Ovary (tissue), 7 donors: ENCODE measurements at regions not wholly inside any gene's neighbourhood (a gene's known extent, or its start where the extent isn't known, plus 50 kb on each side); places are given as distances from the start of the nearest gene placed in this dataset. TPM values are rescaled to one million over a fixed set of nuclear protein-coding genes. Genes with fewer than 3 reads are reported as not detected.

Experiments used
- DNase-seq, 5 donors: peaks; one replicate each; pipeline ENCODE4 v3.0.0-alpha.2; 2019 to 2020
- H3K27ac ChIP-seq, 2 donors: fragments of 200-600 bp; one replicate each; pipeline versions ENCODE4 v1.5.1 to v1.8.0; 2019 to 2022
- H3K27me3 ChIP-seq: fragments of 200-600 bp; one replicate; pipeline ENCODE4 v1.8.0; 2022
- H3K36me3 ChIP-seq: fragments of 200-600 bp; sonication (generic); one replicate; pipeline ENCODE4 v1.5.1; 2019
- H3K4me1 ChIP-seq: one replicate; pipeline ENCODE4 v1.8.1; 2013; ENCODE audit warnings: mild to moderate bottlenecking, moderate library complexity; ENCODE audit not compliant: insufficient read depth
- H3K4me3 ChIP-seq: fragments of 200-600 bp; sonication (generic); one replicate; pipeline ENCODE4 v1.5.1; 2017
- H3K9me3 ChIP-seq, 2 donors: fragments of 200-600 bp in 1 of 2; sonication (generic) in 1 of 2; one replicate each; pipeline versions ENCODE4 v1.5.1 to v1.8.1; 2013 to 2019; ENCODE audit warnings: mild to moderate bottlenecking in 1 of 2, moderate library complexity in 1 of 2
- EP300 ChIP-seq: sonication (generic); formaldehyde crosslinking; IDR thresholded peaks from one replicate; pipeline ENCODE4 v1.6.1; 2017; ENCODE audit warnings: antibody characterized with exemption
- POLR2A ChIP-seq: fragments of 450-650 bp; IDR thresholded peaks from one replicate; pipeline ENCODE4 v1.6.1; 2017; ENCODE audit warnings: antibody characterized with exemption, mild to moderate bottlenecking, moderate library complexity
- WGBS, 3 donors: extraction: QIAGEN DNeasy Blood & Tissue Kit in 1 of 3; methylation state at CpG; one replicate each; pipeline versions ENCODE4 v1.1.5 to v1.1.7; 2013 to 2017; 5-methylcytosine and 5-hydroxymethylcytosine counted together
- intact Hi-C, 4 donors: fragments of 100-400 bp; cut with DNase I; formaldehyde crosslinking; loops; one replicate each; pipeline versions ENCODE4 v1.11.0 to v1.15.1; 2022 to 2023
- small RNA-seq: library from RNA; depleted of rRNA; stranded (forward); fragments of <200 nt; gene quantifications from one replicate; pipeline ENCODE3, GENCODE V24; 2016
- TF ChIP-seq, protein P1 (sequence below), 3 donors: fragments of 450-650 bp in 2 of 3; fragments of 200-600 bp in 1 of 3; IDR thresholded peaks; one replicate each; pipeline versions ENCODE4 v1.5.1 to v1.8.0; 2016 to 2022; ENCODE audit warnings: antibody characterized with exemption in 3 of 3, mild to moderate bottlenecking in 1 of 3
- donor health status: DM: no; HTN: no; CAD: no; lungs with moderate emphysema.
- donor health status: DM: no; HTN: no; CAD: no.
- donor health status: Bipolar disorder and iron deficiency.
- donor health status: DM: no; HTN: no; CAD: no.
- donor health status: DM: yes; HTN: yes; CAD: no.

DNA sequence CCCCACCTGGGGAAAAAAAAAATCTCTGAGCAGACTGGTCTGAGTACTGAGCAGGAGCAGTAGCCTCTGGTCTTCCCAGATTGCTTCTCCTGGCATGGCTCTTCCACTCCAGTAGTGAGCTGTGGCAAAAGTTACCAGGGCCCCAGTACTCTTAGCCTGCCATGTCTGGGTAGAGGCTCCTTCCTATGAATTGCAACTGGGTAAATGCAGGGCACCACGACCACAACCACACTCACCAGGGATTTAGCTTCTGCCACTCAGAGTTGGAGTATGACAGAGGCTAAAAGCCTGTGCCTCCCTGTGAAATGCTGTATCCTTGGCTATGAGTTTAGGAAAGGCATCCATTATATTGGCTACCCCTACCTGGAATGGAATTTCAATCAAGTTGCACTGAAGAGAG is 67.9 kb upstream of the CCDC54 start:
- intact Hi-C loops, result no loop called here
- WGBS, 3 donors, result 81 to 96% (median 89%) methylated on average over 1 of the region's 1 CpG
- H3K9me3 ChIP-seq, result no peaks in the 10 kb centered on the region

GRCh38 chr3:107313711-107314110 is 63.5 kb upstream of the CCDC54 start:
- Histone ChIP-seq H3K4me1 (no peaks in the 10 kb centered on the region), H3K4me3 (no peak overlapping the region), H3K36me3 (no peaks in the 10 kb centered on the region), H3K27me3 (no peaks in the 10 kb centered on the region), H3K27ac (no peak overlapping the region), H3K9me3 (no peaks in the 10 kb centered on the region)
- TF ChIP-seq, protein P1, sequence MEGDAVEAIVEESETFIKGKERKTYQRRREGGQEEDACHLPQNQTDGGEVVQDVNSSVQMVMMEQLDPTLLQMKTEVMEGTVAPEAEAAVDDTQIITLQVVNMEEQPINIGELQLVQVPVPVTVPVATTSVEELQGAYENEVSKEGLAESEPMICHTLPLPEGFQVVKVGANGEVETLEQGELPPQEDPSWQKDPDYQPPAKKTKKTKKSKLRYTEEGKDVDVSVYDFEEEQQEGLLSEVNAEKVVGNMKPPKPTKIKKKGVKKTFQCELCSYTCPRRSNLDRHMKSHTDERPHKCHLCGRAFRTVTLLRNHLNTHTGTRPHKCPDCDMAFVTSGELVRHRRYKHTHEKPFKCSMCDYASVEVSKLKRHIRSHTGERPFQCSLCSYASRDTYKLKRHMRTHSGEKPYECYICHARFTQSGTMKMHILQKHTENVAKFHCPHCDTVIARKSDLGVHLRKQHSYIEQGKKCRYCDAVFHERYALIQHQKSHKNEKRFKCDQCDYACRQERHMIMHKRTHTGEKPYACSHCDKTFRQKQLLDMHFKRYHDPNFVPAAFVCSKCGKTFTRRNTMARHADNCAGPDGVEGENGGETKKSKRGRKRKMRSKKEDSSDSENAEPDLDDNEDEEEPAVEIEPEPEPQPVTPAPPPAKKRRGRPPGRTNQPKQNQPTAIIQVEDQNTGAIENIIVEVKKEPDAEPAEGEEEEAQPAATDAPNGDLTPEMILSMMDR (IDR thresholded peaks at IDR 0.05), result no peak
- TF ChIP-seq POLR2A, result no peak
- TF ChIP-seq EP300, result no peak
- WGBS, 3 donors, result 36 to 38% (median 38%) methylated on average over 3 of the region's 3 CpGs
- intact Hi-C loops, result no loop called here
- no peak for DNase-seq

More for the DNA sequence above, 67.9 kb upstream of the CCDC54 start:
- Histone ChIP-seq H3K36me3 (no peaks in the 10 kb centered on the region), H3K4me3 (no peak overlapping the region), H3K27ac (no peak overlapping the region), H3K4me1 (no peaks in the 10 kb centered on the region), H3K27me3 (no peaks in the 10 kb centered on the region)
- no peak for TF ChIP-seq EP300
- DNase-seq, result no peak

DNA sequence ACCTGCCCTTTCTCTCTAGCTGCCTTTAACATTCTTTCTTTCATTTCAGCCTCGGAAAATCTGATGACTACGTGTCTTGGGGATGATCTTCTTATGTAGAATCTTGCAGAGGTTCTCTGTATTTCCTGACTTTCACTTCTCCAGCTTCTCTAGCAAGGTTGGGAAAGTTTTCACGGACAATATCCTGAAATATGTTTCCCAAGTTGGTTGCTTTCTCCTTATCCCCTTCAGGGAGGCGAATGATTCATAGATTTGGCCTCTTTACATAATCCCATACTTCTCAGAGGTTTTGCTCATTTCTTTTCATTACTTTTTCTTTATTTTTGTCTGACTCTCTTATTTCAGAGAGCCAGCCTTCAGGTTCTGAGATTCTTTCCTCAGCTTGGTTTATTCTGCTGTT is 62.1 kb upstream of the CCDC54 start:
- no peaks in the 10 kb centered on the region for H3K9me3 ChIP-seq
- no peaks in the 10 kb centered on the region for H3K4me1 ChIP-seq
- H3K36me3 ChIP-seq, result no peaks in the 10 kb centered on the region
- intact Hi-C loops, result no loop called here
- DNase-seq, result no peak
- H3K4me3 ChIP-seq, result no peak overlapping the region
- H3K27ac ChIP-seq, result no peak overlapping the region
- TF ChIP-seq POLR2A (no peak), EP300 (no peak)
- TF ChIP-seq, protein P1 (IDR thresholded peaks at IDR 0.05), result no peak
- no peaks in the 10 kb centered on the region for H3K27me3 ChIP-seq
- 92 to 95% (median 94%) methylated on average over 4 of the region's 4 CpGs for WGBS, 3 donors

DNA sequence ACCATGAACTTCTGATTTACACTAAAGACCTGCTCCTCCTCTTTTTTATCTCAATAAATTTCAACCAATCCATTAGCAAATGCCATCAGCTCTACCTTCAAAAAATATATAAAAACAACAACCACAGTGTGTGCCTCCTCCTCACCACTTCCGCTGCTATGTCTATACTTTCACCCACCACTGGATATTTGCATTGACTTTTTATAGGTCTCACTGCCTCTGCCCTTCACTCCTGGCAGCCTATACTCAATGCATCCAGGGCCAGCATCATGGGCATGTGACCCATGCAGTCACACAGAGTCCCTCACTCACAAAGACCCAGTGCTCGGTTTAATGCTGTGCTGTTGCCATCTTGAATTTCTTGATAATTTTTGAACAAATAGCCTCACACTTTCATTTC is 53.5 kb upstream of the CCDC54 start:
- no peaks in the 10 kb centered on the region for H3K4me1 ChIP-seq
- no peaks in the 10 kb centered on the region for H3K9me3 ChIP-seq
- H3K36me3 ChIP-seq, result no peaks in the 10 kb centered on the region
- H3K27me3 ChIP-seq, result no peaks in the 10 kb centered on the region
- DNase-seq, result no peak
- 95 to 97% (median 95%) methylated on average over 2 of the region's 2 CpGs for WGBS, 3 donors
- no peak for TF ChIP-seq POLR2A
- TF ChIP-seq, protein P1 (IDR thresholded peaks at IDR 0.05), result no peak
- no peak for TF ChIP-seq EP300
- intact Hi-C loops, result no loop called here
- H3K4me3 ChIP-seq, result no peak overlapping the region
- H3K27ac ChIP-seq, result no peak overlapping the region

DNA sequence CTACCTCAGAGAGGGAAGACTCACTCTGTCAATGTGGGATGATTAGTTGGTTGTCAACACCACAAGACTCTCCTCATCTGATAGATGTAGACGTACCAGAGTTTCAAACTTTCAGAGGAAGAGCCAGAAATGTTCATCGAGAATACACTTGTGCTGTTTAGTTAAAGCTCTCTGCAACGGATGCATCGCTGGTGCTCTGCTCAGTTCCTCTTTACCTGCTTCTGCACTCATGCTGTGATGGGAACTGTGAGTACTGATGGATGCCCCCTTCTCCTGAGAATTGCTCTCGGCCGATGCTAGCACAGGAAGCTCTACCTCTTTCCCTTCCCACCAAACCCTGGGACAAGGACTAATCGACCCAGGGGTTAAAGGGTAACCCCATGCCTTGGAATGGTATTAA is 51.8 kb upstream of the CCDC54 start:
- intact Hi-C loops, result loop anchor here in 1 of 4 donors (5.0 kb wide), 1 partner anchor 1637 kb away; no protein-coding TSS in a partner anchor
- WGBS, 3 donors, result 72 to 75% (median 73%) methylated on average over 7 of the region's 7 CpGs

More for the DNA sequence above, 51.8 kb upstream of the CCDC54 start:
- no peak overlapping the region for H3K4me3 ChIP-seq
- DNase-seq, result no peak
- no peaks in the 10 kb centered on the region for H3K9me3 ChIP-seq
- no peak overlapping the region for H3K27ac ChIP-seq
- no peaks in the 10 kb centered on the region for H3K27me3 ChIP-seq
- H3K36me3 ChIP-seq, result no peaks in the 10 kb centered on the region
- H3K4me1 ChIP-seq, result no peaks in the 10 kb centered on the region
- TF ChIP-seq EP300 (no peak), POLR2A (no peak)
- TF ChIP-seq, protein P1 (IDR thresholded peaks at IDR 0.05), result no peak

Small RNA genes in the stretch of these regions (small RNA-seq; reads per million reads assigned to genes)
- gene MTCO1P35, result not detected
- not detected for gene MTND6P6
- not detected for gene RF00019
- not detected for gene RNU6-1308P
